Mesendoderm (in vitro differentiated cells): ENCODE measurements at regions not wholly inside any gene's neighbourhood (a gene's known extent, or its start where the extent isn't known, plus 50 kb on each side); places are given as distances from the start of the nearest gene placed in this dataset.
"Not testable (repeated sequence)": the region's sequence is repeated elsewhere in the genome, so short reads cannot be mapped to it uniquely, and the experiment has no call there.

ENCODE experiments used
- DNase-seq: peaks from one replicate; pipeline ENCODE4 v3.0.0; 2013
- H2AK5ac ChIP-seq: 2 replicates; pipeline ENCODE4 v1.6.1; 2013; ENCODE audit warnings: low read length, inconsistent platforms
- H2BK120ac ChIP-seq: 2 replicates; pipeline ENCODE4 v1.6.1; 2013; ENCODE audit warnings: low read depth, mild to moderate bottlenecking, low read length, moderate library complexity, mixed read lengths
- H2BK15ac ChIP-seq: replicated peaks from 2 replicates; pipeline ENCODE4 v1.6.1; 2013; ENCODE audit warnings: low read depth, mild to moderate bottlenecking, moderate library complexity
- H2BK5ac ChIP-seq: 2 replicates; pipeline ENCODE4 v1.6.1; 2013; ENCODE audit warnings: low read length, inconsistent platforms
- H3K18ac ChIP-seq: 2 replicates; pipeline ENCODE4 v1.6.1; 2013; ENCODE audit warnings: mild to moderate bottlenecking, low read length, mixed read lengths
- H3K23ac ChIP-seq: one replicate; pipeline ENCODE4 v1.6.1; 2013; ENCODE audit warnings: low read length
- H3K27ac ChIP-seq: 2 replicates; pipeline ENCODE4 v1.5.1; 2013; ENCODE audit warnings: low read depth, mild to moderate bottlenecking, inconsistent platforms, low read length, moderate library complexity
- H3K27me3 ChIP-seq: 2 replicates; pipeline ENCODE4 v1.6.1; 2013; ENCODE audit warnings: low read length, control low read depth, mild to moderate bottlenecking, inconsistent platforms; ENCODE audit not compliant: insufficient read depth, poor library complexity
- H3K36me3 ChIP-seq: 2 replicates; pipeline ENCODE4 v1.6.1; 2013; ENCODE audit warnings: low read length, inconsistent platforms; ENCODE audit not compliant: control insufficient read depth, insufficient read depth
- H3K4ac ChIP-seq: one replicate; pipeline ENCODE4 v1.6.1; 2013; ENCODE audit warnings: low read depth, mild to moderate bottlenecking, low read length, moderate library complexity
- H3K4me1 ChIP-seq: 2 replicates; pipeline ENCODE4 v1.6.1; 2013; ENCODE audit warnings: low read depth, low read length, inconsistent platforms; ENCODE audit not compliant: control insufficient read depth
- H3K4me2 ChIP-seq: 2 replicates; pipeline ENCODE4 v1.6.1; 2013; ENCODE audit warnings: low read length
- H3K4me3 ChIP-seq: 2 replicates; pipeline ENCODE4 v1.5.1; 2013; ENCODE audit warnings: mild to moderate bottlenecking, low read length
- H3K56ac ChIP-seq: one replicate; pipeline ENCODE4 v1.6.1; 2013; ENCODE audit warnings: low read length
- H3K79me1 ChIP-seq: 2 replicates; pipeline ENCODE4 v1.6.1; 2013; ENCODE audit warnings: low read length, inconsistent platforms
- H3K79me2 ChIP-seq: 2 replicates; pipeline ENCODE4 v1.6.1; 2013; ENCODE audit warnings: mild to moderate bottlenecking, low read length; ENCODE audit not compliant: control insufficient read depth, insufficient read depth
- H3K9ac ChIP-seq: 2 replicates; pipeline ENCODE4 v1.6.1; 2013; ENCODE audit warnings: low read length, inconsistent platforms
- H4K5ac ChIP-seq: one replicate; pipeline ENCODE4 v1.6.1; 2013; ENCODE audit warnings: low read length
- H4K8ac ChIP-seq: one replicate; pipeline ENCODE4 v1.6.1; 2013; ENCODE audit warnings: low read depth, mild to moderate bottlenecking, control low read depth, low read length, moderate library complexity
- WGBS: extraction: QIAGEN DNeasy Blood & Tissue Kit; methylation state at CpG from one replicate; pipeline ENCODE4 v1.1.7; 2013; ENCODE audit warnings: low lambda C conversion rate, missing lambda C conversion rate; ENCODE audit not compliant: insufficient coverage; ENCODE audit errors: extremely low coverage; 5-methylcytosine and 5-hydroxymethylcytosine counted together

GRCh38 chr4:183044924-183045640 lies 54.0 kb upstream of the WWC2 start:
- H2AK5ac ChIP-seq, DNase-seq, H2BK120ac ChIP-seq, H2BK15ac ChIP-seq, H3K79me2 ChIP-seq, H4K8ac ChIP-seq, H3K23ac ChIP-seq, H3K36me3 ChIP-seq, H2BK5ac ChIP-seq, H4K5ac ChIP-seq, H3K9ac ChIP-seq, H3K56ac ChIP-seq, H3K27me3 ChIP-seq, H3K4ac ChIP-seq, H3K4me1 ChIP-seq, H3K27ac ChIP-seq, H3K4me3 ChIP-seq, H3K18ac ChIP-seq, H3K4me2 ChIP-seq, H3K79me1 ChIP-seq: not testable (repeated sequence)
- no CpG with 5 or more reads among the region's 32 CpGs for WGBS

GRCh38 chr4:183038436-183038835 lies 60.6 kb upstream of the WWC2 start:
- Histone ChIP-seq H2BK15ac (no peak overlapping the region), H3K56ac (no peak overlapping the region), H3K79me2 (no peaks in the 10 kb centered on the region), H3K18ac (no peak overlapping the region), H3K4ac (no peak overlapping the region), H2BK120ac (no peak overlapping the region), H3K9ac (no peak overlapping the region), H2AK5ac (no peak overlapping the region), H2BK5ac (no peak overlapping the region), H3K4me3 (no peak overlapping the region), H3K27me3 (no peaks in the 10 kb centered on the region), H3K79me1 (no peaks in the 10 kb centered on the region), H3K23ac (no peak overlapping the region), H3K36me3 (no peaks in the 10 kb centered on the region), H3K4me2 (no peak overlapping the region), H3K27ac (no peak overlapping the region), H4K5ac (no peak overlapping the region), H4K8ac (no peak overlapping the region), H3K4me1 (peaks cover 2% of the 10 kb centered on the region)
- no peak for DNase-seq
- no CpG with 5 or more reads among the region's 3 CpGs for WGBS

GRCh38 chr4:183035726-183036415 lies 63.2 kb upstream of the WWC2 start:
- Histone ChIP-seq H3K4me2 (no peak overlapping the region), H3K4ac (no peak overlapping the region), H2BK15ac (no peak overlapping the region), H3K4me1 (peaks cover 2% of the 10 kb centered on the region), H3K18ac (no peak overlapping the region), H3K79me2 (no peaks in the 10 kb centered on the region), H3K36me3 (no peaks in the 10 kb centered on the region), H3K27ac (no peak overlapping the region), H2AK5ac (no peak overlapping the region), H2BK120ac (no peak overlapping the region), H4K5ac (no peak overlapping the region), H3K79me1 (no peaks in the 10 kb centered on the region), H2BK5ac (no peak overlapping the region), H3K27me3 (no peaks in the 10 kb centered on the region), H3K9ac (no peak overlapping the region), H3K23ac (no peak overlapping the region), H4K8ac (no peak overlapping the region), H3K56ac (no peak overlapping the region), H3K4me3 (no peak overlapping the region)
- no CpG with 5 or more reads among the region's 7 CpGs for WGBS
- DNase-seq: peak; percentile 45

- H3K4me3 ChIP-seq: no peak overlapping the region
- no peaks in the 10 kb centered on the region for H3K79me1 ChIP-seq
- no peaks in the 10 kb centered on the region for H3K79me2 ChIP-seq
- DNase-seq: no peak
- H2BK5ac ChIP-seq: no peak overlapping the region
- H3K27ac ChIP-seq: no peak overlapping the region
- no peaks in the 10 kb centered on the region for H3K36me3 ChIP-seq
- no peak overlapping the region for H4K8ac ChIP-seq
- no peaks in the 10 kb centered on the region for H3K27me3 ChIP-seq
- H4K5ac ChIP-seq: no peak overlapping the region
- H2AK5ac ChIP-seq: no peak overlapping the region
- no peak overlapping the region for H2BK15ac ChIP-seq
- H3K23ac ChIP-seq: no peak overlapping the region
- no peak overlapping the region for H3K18ac ChIP-seq
- H3K4me1 ChIP-seq: peaks cover 2% of the 10 kb centered on the region
- H3K4me2 ChIP-seq: no peak overlapping the region
- H3K9ac ChIP-seq: no peak overlapping the region
- H3K4ac ChIP-seq: no peak overlapping the region
- no peak overlapping the region for H2BK120ac ChIP-seq
- WGBS: no CpG with 5 or more reads among the region's 5 CpGs
- no peak overlapping the region for H3K56ac ChIP-seq
Observed at GRCh38 chr4:183035256-183035655, 63.8 kb upstream of the WWC2 start.

GRCh38 chr4:183030823-183031222 lies 68.2 kb upstream of the WWC2 start:
- Histone ChIP-seq H3K4ac (no peak overlapping the region), H2BK5ac (no peak overlapping the region), H3K56ac (no peak overlapping the region), H3K36me3 (no peaks in the 10 kb centered on the region), H3K4me3 (no peak overlapping the region), H3K18ac (no peak overlapping the region), H2BK15ac (no peak overlapping the region), H4K5ac (no peak overlapping the region), H3K23ac (no peak overlapping the region), H4K8ac (no peak overlapping the region), H3K79me2 (no peaks in the 10 kb centered on the region), H2BK120ac (no peak overlapping the region), H3K27me3 (no peaks in the 10 kb centered on the region), H3K9ac (no peak overlapping the region), H2AK5ac (no peak overlapping the region), H3K4me2 (no peak overlapping the region), H3K4me1 (no peaks in the 10 kb centered on the region), H3K27ac (no peak overlapping the region), H3K79me1 (no peaks in the 10 kb centered on the region)
- DNase-seq: no peak
- no CpG with 5 or more reads among the region's 4 CpGs for WGBS
